KG1 (cell line): ENCODE measurements at regions not wholly inside any gene's neighbourhood (a gene's known extent, or its start where the extent isn't known, plus 50 kb on each side); places are given as distances from the start of the nearest gene placed in this dataset.
"Not testable (repeated sequence)": the region's sequence is repeated elsewhere in the genome, so short reads cannot be mapped to it uniquely, and the experiment has no call there.

Experiments used
- DNase-seq: peaks from one replicate; lab custom pipeline; 2025; lab: John Stamatoyannopoulos, UW

- no peak for DNase-seq
Observed at GRCh38 chr6:26267083-26267589, 97.9 kb upstream of the BTN3A2 start.

- no peak for DNase-seq
Observed at GRCh38 chr6:26268659-26269402, 96.2 kb upstream of the BTN3A2 start.

GRCh38 chr6:26269531-26270485 lies 95.2 kb upstream of the BTN3A2 start:
- DNase-seq, result no peak

- DNase-seq, result no peak
Observed at GRCh38 chr6:26270486-26270861, 94.5 kb upstream of the BTN3A2 start.

- peak; percentile 91 for DNase-seq
Observed at GRCh38 chr6:26270903-26271667, 93.9 kb upstream of the BTN3A2 start.

- DNase-seq, result no peak
Observed at GRCh38 chr6:26271668-26272024, 93.4 kb upstream of the BTN3A2 start.

- DNase-seq, result no peak
Observed at GRCh38 chr6:26272171-26272637, 92.8 kb upstream of the BTN3A2 start.

- no peak for DNase-seq
Observed at GRCh38 chr6:26273673-26274588, 91.1 kb upstream of the BTN3A2 start.

- DNase-seq, result no peak
Observed at GRCh38 chr6:26275663-26276062, 89.3 kb upstream of the BTN3A2 start.

- DNase-seq, result no peak
Observed at GRCh38 chr6:26276841-26277648, 88.0 kb upstream of the BTN3A2 start.

GRCh38 chr6:26278536-26278935 lies 86.5 kb upstream of the BTN3A2 start:
- no peak for DNase-seq

GRCh38 chr6:26279371-26279770 lies 85.6 kb upstream of the BTN3A2 start:
- not testable (repeated sequence) for DNase-seq

- no peak for DNase-seq
Observed at GRCh38 chr6:26280407-26280806, 84.6 kb upstream of the BTN3A2 start.

GRCh38 chr6:26284537-26285142 lies 80.4 kb upstream of the BTN3A2 start:
- no peak for DNase-seq

- DNase-seq, result peak; percentile 99
Observed at GRCh38 chr6:26285143-26286134, 79.6 kb upstream of the BTN3A2 start.

- peak; percentile 74 for DNase-seq
Observed at GRCh38 chr6:26286168-26286877, 78.7 kb upstream of the BTN3A2 start.

- DNase-seq, result no peak
Observed at GRCh38 chr6:26288155-26288554, 76.8 kb upstream of the BTN3A2 start.

GRCh38 chr6:26290941-26291340 lies 74.1 kb upstream of the BTN3A2 start:
- DNase-seq, result no peak
